ENCODE measurements at regions not wholly inside any gene's neighbourhood (a gene's known extent, or its start where the extent isn't known, plus 50 kb on each side); places are given as distances from the start of the nearest gene placed in this dataset.

DNA sequence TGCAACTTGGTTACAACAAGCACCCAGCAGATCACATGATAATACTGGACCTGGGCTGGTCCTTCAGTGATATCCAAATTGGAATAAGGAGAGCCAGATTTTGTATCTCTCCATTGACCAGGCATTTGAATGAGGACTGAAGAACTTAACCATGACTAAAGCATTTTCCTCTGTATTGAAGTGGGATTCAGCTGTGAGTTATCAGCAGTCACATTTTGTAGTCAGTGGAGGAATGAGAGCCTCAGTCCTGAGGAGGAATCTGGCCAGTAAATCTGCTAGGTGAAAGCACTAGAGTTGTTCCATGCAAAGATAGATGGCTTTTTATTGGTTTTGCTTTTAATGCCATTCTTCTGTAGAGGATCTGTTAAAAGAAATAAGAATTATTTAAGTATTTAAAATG lies 1506.0 kb downstream of the PCDH7 start:
- TF ChIP-seq, protein P1, sequence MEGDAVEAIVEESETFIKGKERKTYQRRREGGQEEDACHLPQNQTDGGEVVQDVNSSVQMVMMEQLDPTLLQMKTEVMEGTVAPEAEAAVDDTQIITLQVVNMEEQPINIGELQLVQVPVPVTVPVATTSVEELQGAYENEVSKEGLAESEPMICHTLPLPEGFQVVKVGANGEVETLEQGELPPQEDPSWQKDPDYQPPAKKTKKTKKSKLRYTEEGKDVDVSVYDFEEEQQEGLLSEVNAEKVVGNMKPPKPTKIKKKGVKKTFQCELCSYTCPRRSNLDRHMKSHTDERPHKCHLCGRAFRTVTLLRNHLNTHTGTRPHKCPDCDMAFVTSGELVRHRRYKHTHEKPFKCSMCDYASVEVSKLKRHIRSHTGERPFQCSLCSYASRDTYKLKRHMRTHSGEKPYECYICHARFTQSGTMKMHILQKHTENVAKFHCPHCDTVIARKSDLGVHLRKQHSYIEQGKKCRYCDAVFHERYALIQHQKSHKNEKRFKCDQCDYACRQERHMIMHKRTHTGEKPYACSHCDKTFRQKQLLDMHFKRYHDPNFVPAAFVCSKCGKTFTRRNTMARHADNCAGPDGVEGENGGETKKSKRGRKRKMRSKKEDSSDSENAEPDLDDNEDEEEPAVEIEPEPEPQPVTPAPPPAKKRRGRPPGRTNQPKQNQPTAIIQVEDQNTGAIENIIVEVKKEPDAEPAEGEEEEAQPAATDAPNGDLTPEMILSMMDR (IDR thresholded peaks at IDR 0.05), result no peak
- no peak for TF ChIP-seq ZFX (IDR thresholded peaks at IDR 0.05; ENCODE audit: borderline replicate concordance)

All from 22Rv1 (cell line).